Left ventricle myocardium inferior (tissue), 1 donor: ENCODE measurements at regions not wholly inside any gene's neighbourhood (a gene's known extent, or its start where the extent isn't known, plus 50 kb on each side); places are given as distances from the start of the nearest gene placed in this dataset.

ENCODE experiments used
- DNase-seq: peaks from one replicate; pipeline ENCODE4 v3.0.0-alpha.2; 2020
- H3K27ac ChIP-seq: fragments of 200-600 bp; replicated peaks from 2 replicates; pipeline ENCODE4 v1.8.0; 2021
- H3K27me3 ChIP-seq: fragments of 200-600 bp; 2 replicates; pipeline ENCODE4 v1.8.0; 2021; ENCODE audit warnings: low read depth
- H3K36me3 ChIP-seq: fragments of 200-600 bp; 2 replicates; pipeline ENCODE4 v1.8.0; 2021
- H3K4me1 ChIP-seq: fragments of 200-600 bp; 2 replicates; pipeline ENCODE4 v1.8.0; 2021
- H3K4me3 ChIP-seq: fragments of 200-600 bp; 2 replicates; pipeline ENCODE4 v1.8.0; 2021; ENCODE audit warnings: mild to moderate bottlenecking, moderate library complexity
- H3K9me3 ChIP-seq: fragments of 200-600 bp; replicated peaks from 2 replicates; pipeline ENCODE4 v1.8.0; 2021
- CTCF ChIP-seq: fragments of 200-600 bp; IDR thresholded peaks from 2 replicates; pipeline ENCODE4 v1.8.0; 2021; ENCODE audit warnings: antibody characterized with exemption, mild to moderate bottlenecking, borderline replicate concordance
- intact Hi-C: fragments of 100-400 bp; cut with micrococcal nuclease; formaldehyde crosslinking; loops from one replicate; pipeline ENCODE4 v1.11.0; 2022
- donor health status: DM: no; HTN: yes; CAD: no; lungs with severe emphysema.

GRCh38 chr9:107703651-107704050 is 214.1 kb upstream of the KLF4 start:
- Histone ChIP-seq H3K27ac (no peak overlapping the region), H3K9me3 (peaks cover 8% of the 10 kb centered on the region), H3K36me3 (no peaks in the 10 kb centered on the region), H3K4me3 (no peak overlapping the region), H3K27me3 (no peaks in the 10 kb centered on the region), H3K4me1 (peaks cover 27% of the 10 kb centered on the region)
- no peak for TF ChIP-seq CTCF
- intact Hi-C loops: no loop called here
- no peak for DNase-seq

GRCh38 chr9:107700847-107701246 is 211.3 kb upstream of the KLF4 start:
- intact Hi-C loops: no loop called here
- Histone ChIP-seq H3K4me1 (peaks cover 22% of the 10 kb centered on the region), H3K36me3 (no peaks in the 10 kb centered on the region), H3K4me3 (peak overlapping the region; percentile 24), H3K27ac (no peak overlapping the region), H3K27me3 (no peaks in the 10 kb centered on the region), H3K9me3 (peaks cover 8% of the 10 kb centered on the region)
- no peak for DNase-seq
- no peak for TF ChIP-seq CTCF

GRCh38 chr9:107699231-107699630 is 209.7 kb upstream of the KLF4 start:
- no peak for DNase-seq
- Histone ChIP-seq H3K4me3 (no peak overlapping the region), H3K9me3 (peaks cover 8% of the 10 kb centered on the region), H3K27ac (no peak overlapping the region), H3K27me3 (no peaks in the 10 kb centered on the region), H3K36me3 (no peaks in the 10 kb centered on the region), H3K4me1 (peaks cover 22% of the 10 kb centered on the region)
- intact Hi-C loops: no loop called here
- TF ChIP-seq CTCF: no peak

GRCh38 chr9:107698779-107699178 is 209.2 kb upstream of the KLF4 start:
- Histone ChIP-seq H3K36me3 (no peaks in the 10 kb centered on the region), H3K27ac (no peak overlapping the region), H3K4me1 (peaks cover 17% of the 10 kb centered on the region), H3K27me3 (no peaks in the 10 kb centered on the region), H3K9me3 (peaks cover 8% of the 10 kb centered on the region), H3K4me3 (no peak overlapping the region)
- no peak for TF ChIP-seq CTCF
- intact Hi-C loops: no loop called here
- no peak for DNase-seq

- Histone ChIP-seq H3K27me3 (no peaks in the 10 kb centered on the region), H3K27ac (no peak overlapping the region), H3K4me1 (peaks cover 7% of the 10 kb centered on the region), H3K9me3 (no peaks in the 10 kb centered on the region), H3K4me3 (no peak overlapping the region), H3K36me3 (no peaks in the 10 kb centered on the region)
- intact Hi-C loops: no loop called here
- no peak for TF ChIP-seq CTCF
- no peak for DNase-seq
These were observed 206.7 kb upstream of the KLF4 start for GRCh38 chr9:107696302-107696701.

- intact Hi-C loops: no loop called here
- Histone ChIP-seq H3K27ac (no peak overlapping the region), H3K9me3 (peaks cover 2% of the 10 kb centered on the region), H3K4me1 (no peaks in the 10 kb centered on the region), H3K4me3 (no peak overlapping the region), H3K36me3 (no peaks in the 10 kb centered on the region), H3K27me3 (no peaks in the 10 kb centered on the region)
- no peak for TF ChIP-seq CTCF
- no peak for DNase-seq
These were observed 204.8 kb upstream of the KLF4 start for GRCh38 chr9:107694390-107694789.
